NCI-H774 (cell line): ENCODE measurements at regions not wholly inside any gene's neighbourhood (a gene's known extent, or its start where the extent isn't known, plus 50 kb on each side); places are given as distances from the start of the nearest gene placed in this dataset.

Experiments
- DNase-seq: peaks from one replicate; lab custom pipeline; 2025; lab: John Stamatoyannopoulos, UW

DNA sequence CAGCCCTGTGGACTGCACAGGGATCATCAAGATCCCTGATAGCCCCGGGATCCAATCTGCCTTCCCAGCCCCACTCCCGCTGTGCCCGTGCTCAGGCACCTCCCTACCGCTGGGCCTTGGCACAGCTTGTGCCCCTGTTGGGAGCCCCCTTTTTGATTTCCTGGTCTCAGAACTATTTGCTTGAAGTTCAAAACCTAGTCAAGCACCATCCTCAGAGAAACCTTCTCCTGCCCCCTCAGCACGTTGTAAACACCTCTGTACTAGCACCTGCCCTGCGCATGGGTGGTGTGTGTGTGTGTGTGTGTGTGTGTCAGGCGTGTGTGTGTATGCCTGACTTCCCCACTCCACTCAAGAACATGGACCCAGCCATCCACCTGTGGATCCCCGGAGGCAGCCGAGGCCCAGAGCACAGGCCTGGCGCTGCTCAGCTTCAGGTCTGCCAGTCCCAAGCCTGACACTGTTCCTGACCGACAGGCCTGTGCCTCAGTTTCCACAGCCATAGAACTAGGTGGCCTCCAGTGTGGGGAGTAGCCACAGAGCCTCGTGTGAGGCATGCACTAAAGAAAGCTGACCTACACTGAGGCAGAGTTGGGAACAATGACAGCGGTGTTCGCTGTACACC is 65.5 kb downstream of the ADRA2C start:
- no peak for DNase-seq

DNA sequence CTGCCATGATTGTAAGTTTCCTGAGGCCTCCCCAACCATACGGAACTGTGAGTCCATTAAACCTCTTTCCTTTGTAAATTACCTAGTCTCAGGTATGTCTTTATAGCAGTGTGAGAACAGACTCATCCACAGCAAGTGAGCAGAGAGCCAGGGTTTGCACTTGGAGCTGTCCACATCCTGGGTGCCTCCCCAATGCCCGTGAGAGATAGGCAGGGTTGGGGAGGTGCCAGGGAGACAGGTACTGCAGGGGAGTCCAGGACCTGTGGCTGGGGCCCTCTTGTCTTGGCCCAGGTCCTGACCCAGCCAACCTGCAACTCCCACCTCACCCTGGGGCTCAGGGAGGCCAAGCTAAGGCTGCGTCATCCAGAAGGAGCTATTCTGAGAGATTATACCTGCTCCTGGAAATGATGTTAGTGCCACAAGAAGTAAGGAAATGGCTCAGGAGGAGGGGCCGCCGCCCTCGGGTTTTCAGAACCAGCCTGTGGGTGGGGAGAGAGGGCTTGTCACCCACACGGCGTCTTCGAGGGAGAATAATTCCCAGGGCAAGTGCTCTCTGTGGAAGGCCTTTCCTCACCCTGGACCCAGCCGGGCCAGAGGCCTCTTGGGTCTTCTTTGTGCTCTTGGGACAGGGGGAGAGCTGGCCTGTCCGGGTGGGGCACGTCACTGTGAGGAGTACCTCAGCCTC is 66.5 kb downstream of the ADRA2C start:
- DNase-seq: no peak

DNA sequence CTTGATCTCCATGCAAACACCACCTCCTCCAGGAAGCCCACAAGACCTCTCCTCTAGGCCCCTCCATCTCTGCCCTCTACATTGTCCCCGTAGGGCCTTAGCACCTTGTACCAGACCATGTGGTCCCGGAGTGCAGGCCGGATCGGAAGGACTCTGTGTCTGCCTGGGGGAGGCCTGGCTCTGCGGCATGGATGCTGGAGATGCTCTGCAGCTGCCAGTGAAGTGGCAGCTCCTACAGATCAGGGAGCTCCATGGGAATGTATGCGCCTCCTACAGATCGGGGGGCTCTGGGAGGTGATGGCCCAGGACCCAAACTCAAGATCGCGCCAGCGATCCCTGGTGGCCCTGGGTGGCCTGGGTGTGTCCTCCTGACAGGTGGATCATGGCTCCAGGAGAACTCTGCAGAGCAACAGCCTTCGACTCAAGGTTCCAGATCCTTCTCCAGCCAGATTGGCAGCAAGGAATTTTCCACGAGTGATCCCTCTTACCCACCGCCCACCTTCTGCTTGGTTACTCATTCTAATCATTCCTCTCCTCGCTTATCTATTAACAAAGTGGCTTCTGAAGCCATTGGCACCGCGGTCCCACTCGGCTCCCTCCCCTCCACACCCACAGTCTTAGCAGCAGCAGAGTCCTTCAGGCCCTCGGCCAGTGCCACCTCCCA is 67.3 kb downstream of the ADRA2C start:
- DNase-seq: no peak

DNA sequence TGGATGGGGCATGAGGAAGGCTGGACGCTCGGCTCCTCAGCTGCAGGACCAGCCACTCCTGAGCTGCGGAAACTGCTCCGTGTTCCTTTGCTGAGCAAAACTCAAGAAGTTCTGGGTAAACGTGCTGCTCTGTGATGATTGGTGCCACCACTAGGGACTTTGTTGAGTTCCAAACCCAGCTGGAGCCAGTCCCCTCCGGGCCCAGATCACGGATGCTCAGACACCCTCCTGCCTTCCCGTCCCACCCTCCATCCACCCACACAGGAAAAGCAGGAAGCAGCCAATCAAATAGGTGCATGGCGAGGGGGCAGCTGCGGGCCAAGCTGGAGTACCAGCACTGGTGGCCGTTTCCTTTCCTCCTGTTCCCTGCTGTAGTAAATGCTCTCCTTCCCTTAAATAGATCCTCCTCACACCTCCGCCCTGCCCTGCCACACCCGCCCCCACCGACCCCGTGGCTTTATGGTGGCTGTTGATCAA is 68.0 kb downstream of the ADRA2C start:
- no peak for DNase-seq

DNA sequence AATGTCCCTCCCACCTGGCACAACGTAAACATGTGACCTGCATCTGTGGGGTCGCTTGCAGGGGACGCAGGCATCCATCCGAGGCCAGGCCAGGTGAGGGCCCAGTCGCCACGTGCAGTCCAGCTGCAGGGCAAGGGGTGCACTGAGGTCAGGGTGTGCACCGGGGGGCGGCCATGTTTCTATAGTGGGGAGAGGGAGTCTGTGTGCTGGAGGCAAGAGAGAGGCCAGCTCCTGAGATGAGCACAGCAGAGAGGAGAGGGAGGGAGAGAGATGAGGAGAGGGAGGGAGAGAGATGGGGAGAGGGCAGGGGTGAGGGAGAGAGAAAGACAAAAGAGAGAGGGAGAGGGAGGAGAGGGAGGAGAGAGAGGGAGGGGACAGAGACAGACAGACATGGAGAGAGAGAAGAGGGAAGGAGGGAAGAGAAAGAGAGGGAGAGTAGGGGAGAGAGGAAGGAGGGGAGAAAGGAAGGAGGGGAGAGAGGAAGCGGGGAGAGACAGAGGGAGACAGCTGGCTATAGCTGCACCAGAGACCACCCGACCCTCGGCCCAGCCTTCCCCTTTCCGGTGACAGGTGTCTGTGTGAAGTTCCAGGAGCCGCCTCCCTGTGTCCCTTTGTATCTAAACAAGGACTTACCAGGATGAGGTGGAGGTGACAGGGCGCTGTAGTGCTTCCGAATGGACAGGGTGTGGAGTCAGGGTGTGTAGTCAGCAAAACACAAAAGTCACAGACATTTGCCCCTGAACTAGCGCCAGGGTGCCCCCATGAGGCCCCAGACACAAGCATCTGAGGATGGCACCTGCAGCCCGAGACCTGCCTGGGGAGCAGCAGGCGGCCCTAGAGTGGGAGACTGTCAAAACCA is 68.7 kb downstream of the ADRA2C start:
- no peak for DNase-seq

DNA sequence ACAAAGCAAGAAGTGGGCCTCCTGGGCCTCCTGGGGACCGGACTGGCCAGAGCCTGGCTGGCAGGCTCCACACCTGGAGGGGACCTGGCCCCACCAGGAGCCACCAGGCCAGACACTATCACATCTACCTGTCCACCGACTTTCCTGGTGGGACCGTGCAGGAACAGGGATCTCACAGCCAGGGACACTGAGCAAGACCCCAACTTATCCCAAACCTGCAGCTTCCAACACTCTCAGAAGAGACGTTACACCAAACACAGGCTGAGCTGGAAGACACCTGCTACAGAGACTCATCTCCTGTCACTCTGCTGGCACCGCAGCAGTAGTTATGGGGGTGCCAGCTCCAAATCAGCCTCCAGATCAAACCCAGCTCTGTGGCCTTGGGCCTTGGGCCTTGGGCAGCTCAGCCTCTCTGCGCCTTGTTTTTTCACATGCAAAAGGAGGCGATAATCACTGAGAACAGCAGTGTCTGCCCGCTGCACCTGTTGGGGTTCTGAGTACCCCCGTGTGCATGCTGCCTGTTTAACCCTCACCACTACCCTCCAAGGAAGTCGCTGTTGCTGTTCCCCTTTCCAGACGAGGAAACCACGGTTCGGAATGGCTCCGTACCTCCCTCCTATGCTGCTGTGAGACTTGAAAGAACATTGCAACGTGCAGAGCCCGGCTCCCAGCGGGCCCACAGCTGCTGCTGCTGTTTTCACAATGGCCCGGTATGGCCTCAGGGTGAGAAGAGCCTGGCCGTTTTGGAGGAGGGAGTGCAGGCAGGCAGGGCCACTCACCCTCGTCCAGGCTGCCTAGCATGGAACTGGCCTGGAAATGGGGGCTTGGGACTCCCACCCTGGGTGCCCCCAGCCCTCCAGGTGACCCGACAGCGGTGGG is 69.6 kb downstream of the ADRA2C start:
- DNase-seq: no peak

DNA sequence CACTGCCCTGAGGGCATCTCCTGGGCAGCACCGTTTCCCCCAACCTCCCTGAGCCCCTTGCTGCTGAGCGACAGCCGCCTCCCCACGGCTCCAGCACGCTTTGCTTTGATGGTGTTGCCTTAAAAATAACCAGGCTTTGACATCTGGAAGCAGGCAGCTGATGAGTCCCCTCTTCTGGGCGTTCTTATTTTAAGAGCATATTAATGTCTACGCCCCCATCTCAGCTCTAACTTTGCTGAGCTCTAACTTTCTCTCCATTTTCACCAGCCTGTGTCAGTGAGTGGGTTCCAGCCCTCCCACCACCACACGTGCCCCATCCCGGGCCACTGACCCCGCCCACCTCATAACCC is 70.2 kb downstream of the ADRA2C start:
- DNase-seq: no peak

DNA sequence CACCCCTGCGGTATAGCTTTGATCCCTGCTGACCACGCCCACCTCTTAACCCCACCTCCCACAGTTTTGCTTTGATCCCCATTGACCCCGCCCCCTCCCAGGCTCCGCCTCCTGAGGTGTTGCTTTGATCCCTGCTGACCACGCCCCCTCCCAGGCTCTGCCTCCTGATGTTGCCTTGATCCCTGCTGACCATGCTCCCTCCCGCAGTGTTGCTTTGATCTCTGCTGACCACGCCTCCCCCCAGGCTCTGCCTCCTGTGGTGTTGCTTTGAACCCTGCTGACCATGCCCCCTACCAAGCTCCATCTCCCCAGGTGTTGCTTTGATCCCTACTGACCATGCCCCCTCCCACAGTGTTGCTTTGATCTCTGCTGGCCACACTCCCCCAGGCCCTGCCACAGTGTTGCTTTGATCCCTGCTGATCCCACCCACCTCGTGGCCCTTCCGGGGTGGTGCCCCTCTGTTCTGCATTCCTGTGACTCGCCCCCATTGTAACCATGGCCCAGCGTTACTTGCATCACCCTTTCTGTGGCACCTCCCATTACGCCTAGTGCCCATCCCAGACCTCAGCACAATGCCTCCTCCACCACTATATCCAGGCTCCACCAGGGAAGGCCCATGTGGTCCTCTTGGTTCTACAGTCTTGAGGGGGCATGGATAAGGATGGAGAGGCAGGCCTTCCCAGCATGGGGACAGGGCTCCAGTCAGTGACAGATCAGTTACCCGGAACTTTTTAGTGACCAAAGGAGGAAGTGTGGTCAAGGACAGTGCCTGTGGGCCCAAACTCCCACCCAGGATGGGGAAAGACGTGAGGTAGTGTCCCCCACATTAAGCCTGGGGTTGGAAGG is 70.8 kb downstream of the ADRA2C start:
- DNase-seq: no peak

DNA sequence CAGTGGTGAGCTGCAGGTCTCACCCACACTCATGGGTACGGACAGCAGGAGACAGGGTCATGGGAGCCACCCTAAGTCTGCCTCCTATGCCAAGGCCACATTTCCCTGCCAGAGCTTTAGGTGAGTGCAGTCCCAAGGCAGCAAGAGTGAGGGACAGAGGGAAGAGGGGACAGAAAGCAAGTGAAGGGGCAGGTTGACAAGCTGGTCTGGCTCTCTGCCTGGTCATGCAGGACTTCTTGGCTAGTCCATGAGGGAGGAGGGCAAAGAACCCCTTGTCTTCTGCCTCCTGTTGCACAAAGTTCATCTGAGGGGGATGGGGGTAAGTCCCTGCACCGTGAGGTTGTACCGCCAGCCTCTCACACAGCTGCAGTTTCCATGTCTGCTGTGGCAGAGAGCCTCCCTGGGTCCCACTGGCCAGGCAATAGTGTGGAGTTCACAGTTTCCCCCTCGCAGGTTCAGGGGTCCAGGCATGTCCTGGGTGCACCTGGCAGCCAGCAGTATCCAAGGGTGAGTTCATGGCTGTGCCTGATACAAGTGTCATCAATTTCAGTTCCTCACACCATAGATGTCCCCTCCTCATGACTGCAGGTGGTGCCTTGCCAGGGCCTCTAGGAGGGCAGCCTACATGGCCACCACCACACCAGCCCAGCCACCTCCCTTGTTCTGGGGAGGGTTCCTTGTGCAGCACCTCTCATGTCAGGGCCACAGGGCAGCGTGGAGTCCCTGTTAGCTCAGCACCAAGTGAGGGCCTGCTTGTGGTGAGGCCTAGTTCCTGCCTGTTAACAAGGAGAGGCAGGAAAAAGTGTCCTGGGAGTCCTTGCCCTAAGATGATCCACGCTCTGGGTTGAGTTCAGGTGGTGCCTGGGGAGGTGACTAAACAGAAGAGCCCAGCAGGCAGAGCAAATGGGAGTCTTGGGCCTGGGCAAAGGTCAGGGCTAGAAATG is 72.5 kb downstream of the ADRA2C start:
- DNase-seq: no peak

DNA sequence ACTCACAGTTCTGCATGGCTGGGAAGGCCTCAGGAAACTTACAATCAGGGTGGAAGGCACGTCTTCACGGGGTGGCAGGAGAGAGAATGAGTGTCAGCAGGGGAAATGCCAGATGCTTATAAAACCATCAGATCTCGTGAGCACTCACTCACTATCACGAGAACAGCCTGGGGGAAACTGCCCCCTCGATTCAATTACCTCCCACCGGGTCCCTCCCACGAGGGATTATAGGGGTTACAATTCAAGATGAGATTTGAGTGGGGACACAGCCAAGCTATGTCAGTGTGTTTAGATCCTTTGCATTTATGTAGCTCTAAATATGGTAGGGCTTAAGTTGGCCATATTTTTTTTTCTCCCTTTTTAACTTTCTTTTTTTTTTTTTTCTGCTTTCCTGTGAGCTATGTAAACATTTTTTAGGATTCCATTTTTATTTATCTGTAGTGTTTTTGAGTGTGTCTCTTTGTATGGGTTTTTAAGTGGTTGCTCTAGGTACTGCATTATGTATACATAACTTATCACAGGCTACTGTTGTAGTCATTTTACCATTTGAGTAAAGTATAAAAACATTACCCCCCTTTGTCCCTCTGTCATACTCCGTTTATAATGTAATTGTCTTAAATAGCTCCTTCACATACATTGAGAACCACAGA is 79.0 kb downstream of the ADRA2C start:
- no peak for DNase-seq

DNA sequence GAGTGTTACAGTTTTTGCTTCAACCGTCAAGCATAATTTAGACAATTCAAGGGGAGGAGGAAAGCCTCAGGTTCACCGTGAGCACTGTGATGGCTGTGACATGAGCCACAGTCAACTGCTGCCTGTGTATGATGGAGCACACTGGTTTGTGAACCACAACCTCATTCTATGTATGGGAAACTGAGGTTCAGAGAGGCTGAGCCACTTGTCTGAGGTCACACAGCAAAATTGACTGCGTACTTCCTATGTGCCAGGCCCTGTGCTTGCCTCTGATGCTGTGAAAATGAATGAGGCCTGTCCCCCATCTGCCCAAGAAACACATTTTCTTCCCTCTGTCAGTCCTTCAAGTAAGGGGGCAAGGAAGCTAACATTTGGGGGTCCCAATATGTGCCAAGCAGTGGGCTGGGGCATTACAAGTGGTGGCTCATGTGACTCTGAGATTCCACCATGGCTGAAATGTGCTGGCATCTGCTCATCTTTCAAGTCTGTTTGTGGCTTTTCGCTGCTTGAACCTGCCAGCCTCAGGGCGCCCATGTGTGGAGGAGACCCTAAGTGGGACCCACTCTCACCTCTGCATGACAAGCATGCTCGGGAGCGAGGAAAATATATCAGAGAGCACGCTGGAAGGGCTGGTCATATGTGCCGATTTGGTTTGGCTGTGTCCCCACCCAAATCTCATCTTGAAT is 79.7 kb downstream of the ADRA2C start:
- DNase-seq: no peak

DNA sequence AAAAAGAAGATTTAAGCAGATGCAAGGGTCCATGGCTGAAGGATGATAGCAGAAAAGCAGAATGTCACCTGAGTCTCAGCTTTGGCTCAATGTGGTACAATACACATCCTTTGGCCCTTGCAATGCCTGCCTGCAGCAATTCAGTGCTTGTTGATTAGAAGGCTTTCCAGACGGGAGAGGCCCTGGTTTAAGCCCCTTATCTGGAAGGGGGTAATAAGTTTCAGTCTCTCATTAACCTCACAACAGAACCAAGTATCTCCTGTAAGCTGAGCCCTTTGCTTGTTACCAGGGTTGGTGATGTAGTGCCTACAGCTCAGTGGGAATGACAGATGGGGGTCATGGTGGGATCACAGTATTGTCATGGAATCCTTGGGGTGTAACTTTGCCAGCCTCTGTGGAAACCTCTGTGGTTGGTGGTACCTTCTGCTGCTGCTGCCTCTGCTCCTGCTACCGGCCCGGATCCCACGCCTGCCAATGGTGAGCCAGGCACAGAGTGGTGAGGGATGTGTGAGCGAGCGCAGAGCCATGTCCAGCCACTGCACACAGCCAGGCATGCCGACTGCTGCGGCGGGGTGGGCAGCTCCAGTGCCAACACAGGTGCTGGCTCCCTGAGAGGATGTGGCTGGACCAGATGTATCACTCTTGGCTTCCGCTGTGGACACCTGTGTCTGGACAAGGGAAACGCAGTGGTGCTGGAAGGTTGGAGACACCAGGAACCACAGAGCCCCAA is 81.2 kb downstream of the ADRA2C start:
- no peak for DNase-seq

DNA sequence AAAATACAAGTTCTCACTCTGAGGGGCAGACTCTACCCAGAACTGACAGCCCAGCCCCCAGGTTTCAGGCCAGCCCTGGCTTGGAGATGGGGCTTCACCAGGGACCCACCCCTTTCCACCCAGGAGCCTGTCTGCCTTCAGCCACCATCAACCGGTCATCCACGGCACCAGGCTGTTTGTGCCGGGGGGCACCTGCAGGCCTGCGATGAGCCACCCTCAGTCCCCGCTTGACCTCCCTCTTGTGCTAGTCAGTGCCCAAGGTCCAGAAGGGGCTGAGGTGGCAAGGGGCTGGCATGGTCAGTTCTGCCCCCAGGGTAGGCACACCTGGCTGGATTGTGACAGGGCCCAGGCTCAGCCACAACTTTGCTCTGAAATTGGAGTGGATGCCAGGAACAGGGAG is 82.1 kb downstream of the ADRA2C start:
- no peak for DNase-seq

DNA sequence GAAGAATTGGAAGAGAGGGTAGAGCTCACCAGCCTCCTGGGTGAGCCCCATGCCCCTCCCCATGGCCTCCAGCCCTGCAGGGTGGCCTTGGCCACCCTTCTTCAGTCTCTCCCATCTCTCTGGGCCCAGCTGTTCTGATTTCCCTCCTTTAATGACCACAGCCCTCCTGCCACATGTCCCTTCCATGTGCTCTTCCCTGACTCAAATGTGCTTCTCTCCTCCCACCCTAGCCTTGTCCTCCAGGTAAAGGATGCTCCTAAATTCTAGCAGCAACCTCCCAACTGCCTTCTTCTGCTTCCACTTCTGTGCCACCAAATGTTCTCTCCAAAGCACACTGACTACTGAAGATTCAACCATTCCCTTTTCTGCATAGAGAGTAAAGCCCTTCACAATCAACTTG is 83.0 kb downstream of the ADRA2C start:
- DNase-seq: no peak

DNA sequence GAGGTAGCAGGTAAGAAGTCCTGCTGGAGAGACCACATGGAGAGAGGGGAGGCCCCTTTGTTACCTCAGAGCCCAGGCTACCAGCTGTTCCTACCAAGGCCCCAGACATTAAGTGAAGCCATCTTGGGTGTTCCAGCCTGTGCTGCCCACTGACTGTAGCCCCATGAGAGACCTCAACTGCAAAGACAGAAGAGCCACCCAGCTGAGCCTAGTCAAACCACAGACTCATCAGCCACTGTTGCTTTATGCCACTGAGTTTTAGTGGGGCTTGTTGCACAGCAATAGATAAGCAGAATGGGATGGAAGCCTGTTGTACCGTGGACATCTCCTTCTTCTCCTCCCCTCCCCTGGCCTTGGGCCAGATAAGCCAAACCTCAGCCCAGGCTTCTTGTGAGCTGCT is 83.9 kb downstream of the ADRA2C start:
- DNase-seq: no peak

DNA sequence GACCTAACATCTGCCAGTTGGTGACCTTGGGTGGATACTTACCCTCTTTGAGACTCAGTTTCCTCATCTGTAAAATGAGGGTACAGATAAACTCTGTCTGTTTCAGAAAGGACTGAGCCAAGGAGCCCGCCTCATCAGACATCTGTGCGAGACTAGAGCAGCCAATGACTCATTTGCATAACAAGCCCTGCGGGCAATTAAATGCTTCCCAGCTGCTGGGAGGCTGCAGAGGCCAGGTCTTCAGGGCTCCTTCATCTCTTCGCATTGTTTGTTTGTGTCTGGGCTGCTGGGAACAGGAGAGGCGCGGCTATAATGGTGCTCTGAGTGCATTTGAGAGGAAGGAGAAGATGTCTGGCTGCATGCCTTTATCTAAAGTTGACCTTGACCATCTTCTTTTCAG is 85.0 kb downstream of the ADRA2C start:
- no peak for DNase-seq

DNA sequence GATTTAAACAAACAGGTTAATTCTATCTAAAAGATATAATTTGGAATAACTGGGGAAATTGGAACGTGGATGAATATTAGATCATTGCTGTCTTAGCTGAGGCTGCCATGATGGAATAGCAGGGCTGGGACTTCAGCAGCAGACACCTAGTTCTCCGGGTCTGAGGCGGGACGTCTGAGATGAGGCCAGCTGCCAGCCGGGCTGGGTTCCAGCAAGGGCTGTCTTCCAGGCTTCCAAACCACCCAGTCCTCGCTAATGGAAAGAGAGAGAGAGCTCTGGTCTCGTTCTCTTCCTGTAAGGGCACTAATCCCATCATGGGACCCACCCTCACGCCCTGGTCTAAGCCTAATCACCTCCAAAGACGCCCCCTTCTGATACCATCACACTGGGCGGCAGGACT is 85.7 kb downstream of the ADRA2C start:
- no peak for DNase-seq

DNA sequence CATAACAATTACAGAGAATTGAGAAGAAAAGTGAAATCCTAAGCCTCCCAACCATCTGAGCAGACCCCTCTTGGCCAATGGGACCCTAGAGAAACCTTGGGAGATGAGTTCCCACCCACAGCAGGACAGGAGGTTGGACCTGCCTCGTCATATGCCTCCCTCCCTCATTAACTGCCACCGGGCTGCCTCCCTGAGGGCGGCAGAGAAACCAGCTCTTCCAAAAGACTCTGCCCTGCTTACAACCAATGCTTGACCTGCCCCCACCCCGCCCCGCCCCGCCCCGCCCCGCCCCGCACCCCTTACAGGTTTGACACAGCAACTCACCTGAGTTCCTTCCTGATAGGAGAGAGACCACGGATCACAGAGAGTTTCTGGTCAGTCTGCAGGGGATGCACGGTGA is 86.1 kb downstream of the ADRA2C start:
- DNase-seq: no peak
